Mesenchymal stem cell (in vitro differentiated cells and primary cell): ENCODE measurements at regions not wholly inside any gene's neighbourhood (a gene's known extent, or its start where the extent isn't known, plus 50 kb on each side); places are given as distances from the start of the nearest gene placed in this dataset.
"Not testable (repeated sequence)": the region's sequence is repeated elsewhere in the genome, so short reads cannot be mapped to it uniquely, and the experiment has no call there.

Experiments
- DNase-seq: peaks from one replicate; pipeline ENCODE4 v3.0.0-alpha.2; 2013
- H2AFZ ChIP-seq: one replicate; pipeline ENCODE4 v1.6.1; 2013; ENCODE audit warnings: low read depth, mild to moderate bottlenecking, control low read depth, inconsistent platforms, low read length, moderate library complexity
- H2AK5ac ChIP-seq: 2 replicates; pipeline ENCODE4 v1.6.1; 2013; ENCODE audit warnings: low read length, moderate library complexity, mild to moderate bottlenecking, inconsistent platforms; ENCODE audit not compliant: severe bottlenecking
- H2BK120ac ChIP-seq: one replicate; pipeline ENCODE4 v1.6.1; 2013; ENCODE audit warnings: low read depth, mild to moderate bottlenecking, inconsistent platforms, low read length, moderate library complexity
- H2BK12ac ChIP-seq, 2 experiments: one replicate each; pipeline ENCODE4 v1.6.1; 2013; ENCODE audit warnings: inconsistent platforms in 2 of 2, low read length in 2 of 2, mild to moderate bottlenecking in 2 of 2, moderate library complexity in 2 of 2, control low read depth in 1 of 2
- H2BK15ac ChIP-seq: one replicate; pipeline ENCODE4 v1.6.1; 2013; ENCODE audit warnings: mild to moderate bottlenecking, low read depth, inconsistent platforms; ENCODE audit not compliant: poor library complexity, severe bottlenecking
- H2BK5ac ChIP-seq: 2 replicates; pipeline ENCODE4 v1.6.1; 2013; ENCODE audit warnings: low read depth, mild to moderate bottlenecking, low read length, control low read depth, inconsistent platforms; ENCODE audit not compliant: poor library complexity, severe bottlenecking
- H3K14ac ChIP-seq, 2 experiments: one replicate each; pipeline ENCODE4 v1.6.1; 2013; ENCODE audit warnings: inconsistent platforms in 2 of 2, low read length in 2 of 2, control low read depth in 1 of 2, mild to moderate bottlenecking in 1 of 2, moderate library complexity in 1 of 2
- H3K18ac ChIP-seq, 2 experiments: one replicate each; pipeline ENCODE4 v1.6.1; 2013; ENCODE audit warnings: inconsistent platforms in 2 of 2, low read length in 2 of 2, control low read depth in 1 of 2, low read depth in 1 of 2, mild to moderate bottlenecking in 1 of 2
- H3K23ac ChIP-seq, 2 experiments: one replicate each; pipeline ENCODE4 v1.6.1; 2013; ENCODE audit warnings: inconsistent platforms in 2 of 2, low read length in 2 of 2, mild to moderate bottlenecking in 2 of 2, moderate library complexity in 2 of 2, control low read depth in 1 of 2
- H3K27ac ChIP-seq: 2 replicates; pipeline ENCODE4 v1.5.1; 2013; ENCODE audit warnings: mild to moderate bottlenecking, moderate library complexity, low read length, control low read depth, inconsistent platforms; ENCODE audit not compliant: poor library complexity, severe bottlenecking
- H3K27me3 ChIP-seq, 2 experiments: 2 replicates each; pipeline versions ENCODE4 v1.6.1 to v1.7.0; 2013; ENCODE audit warnings: low read length in 2 of 2, mild to moderate bottlenecking in 2 of 2, moderate library complexity in 2 of 2, control low read depth in 1 of 2, inconsistent platforms in 1 of 2; ENCODE audit not compliant: control insufficient read depth in 1 of 2, insufficient read depth in 1 of 2
- H3K36me3 ChIP-seq, 2 experiments: 2 replicates each; pipeline versions ENCODE4 v1.6.1 to v1.7.0; 2013; ENCODE audit warnings: low read length in 2 of 2, control low read depth in 1 of 2, inconsistent platforms in 1 of 2, low read depth in 1 of 2, mild to moderate bottlenecking in 1 of 2; ENCODE audit not compliant: insufficient read depth in 2 of 2, control insufficient read depth in 1 of 2
- H3K4ac ChIP-seq, 2 experiments: one replicate each; pipeline ENCODE4 v1.6.1; 2013; ENCODE audit warnings: inconsistent platforms in 2 of 2, low read length in 2 of 2, mild to moderate bottlenecking in 2 of 2, moderate library complexity in 2 of 2, control low read depth in 1 of 2, low read depth in 1 of 2
- H3K4me1 ChIP-seq: 2 replicates; pipeline ENCODE4 v1.6.1; 2013; ENCODE audit warnings: low read depth, low read length, control low read depth; ENCODE audit not compliant: control insufficient read depth, insufficient read depth
- H3K4me2 ChIP-seq: 2 replicates; pipeline ENCODE4 v1.6.1; 2013; ENCODE audit warnings: low read length, mild to moderate bottlenecking, inconsistent platforms; ENCODE audit not compliant: poor library complexity, severe bottlenecking
- H3K4me3 ChIP-seq, 2 experiments: 2 replicates each; pipeline versions ENCODE4 v1.5.1 to v1.7.0; 2013; ENCODE audit warnings: low read length in 2 of 2, mild to moderate bottlenecking in 2 of 2, control low read depth in 1 of 2, low read depth in 1 of 2; ENCODE audit not compliant: insufficient read depth in 1 of 2
- H3K79me1 ChIP-seq: replicated peaks from 2 replicates; pipeline ENCODE4 v1.6.1; 2013; ENCODE audit warnings: mild to moderate bottlenecking, control low read depth, low read length, inconsistent platforms; ENCODE audit not compliant: poor library complexity, severe bottlenecking
- H3K9ac ChIP-seq: 2 replicates; pipeline ENCODE4 v1.7.0; 2013; ENCODE audit warnings: mild to moderate bottlenecking, low read length, moderate library complexity
- H3K9me3 ChIP-seq: 2 replicates; pipeline ENCODE4 v1.7.0; 2013; ENCODE audit warnings: mild to moderate bottlenecking, low read length; ENCODE audit not compliant: control insufficient read depth
- H4K8ac ChIP-seq: one replicate; pipeline ENCODE4 v1.6.1; 2013; ENCODE audit warnings: inconsistent platforms, mild to moderate bottlenecking, low read length, moderate library complexity
- H4K91ac ChIP-seq: one replicate; pipeline ENCODE4 v1.6.1; 2013; ENCODE audit warnings: mild to moderate bottlenecking, low read length, inconsistent platforms
- WGBS: methylation state at CpG from one replicate; pipeline ENCODE4 v1.1.7; 2013; ENCODE audit warnings: mixed read lengths; 5-methylcytosine and 5-hydroxymethylcytosine counted together

GRCh38 chr1:70802625-70803024, 245.0 kb downstream of the PTGER3 start:
- H2BK5ac ChIP-seq, H3K27ac ChIP-seq, H3K79me1 ChIP-seq, H3K4ac ChIP-seq, H3K4me2 ChIP-seq, H3K4me3 ChIP-seq, DNase-seq, H3K23ac ChIP-seq, H2BK15ac ChIP-seq, H2AK5ac ChIP-seq, H3K4me1 ChIP-seq, H4K91ac ChIP-seq, H3K9me3 ChIP-seq, H2BK12ac ChIP-seq, H3K36me3 ChIP-seq, H3K27me3 ChIP-seq, H3K18ac ChIP-seq, H3K9ac ChIP-seq, H2BK120ac ChIP-seq, H2AFZ ChIP-seq, H4K8ac ChIP-seq, H3K14ac ChIP-seq: not testable (repeated sequence)
- 67% methylated on average over 1 of the region's 2 CpGs for WGBS

GRCh38 chr1:70805641-70806040, 242.0 kb downstream of the PTGER3 start:
- no peak overlapping the region for H2AFZ ChIP-seq
- H2AK5ac ChIP-seq: no peak overlapping the region
- H2BK120ac ChIP-seq: no peak overlapping the region
- H3K4me2 ChIP-seq: no peak overlapping the region
- H2BK12ac ChIP-seq: no peak overlapping the region
- H3K4me1 ChIP-seq: no peaks in the 10 kb centered on the region
- no peak overlapping the region for H3K18ac ChIP-seq
- H3K4me3 ChIP-seq: no peak overlapping the region
- no peak overlapping the region for H3K14ac ChIP-seq
- H3K36me3 ChIP-seq: no peaks in the 10 kb centered on the region
- H4K91ac ChIP-seq: no peak overlapping the region
- H4K8ac ChIP-seq: no peak overlapping the region
- no peak overlapping the region for H3K9ac ChIP-seq
- H3K9me3 ChIP-seq: no peaks in the 10 kb centered on the region
- H3K79me1 ChIP-seq: no peaks in the 10 kb centered on the region
- H3K27me3 ChIP-seq: no peaks in the 10 kb centered on the region
- no peak overlapping the region for H3K23ac ChIP-seq
- H3K27ac ChIP-seq: no peak overlapping the region
- no peak overlapping the region for H3K4ac ChIP-seq
- no peak overlapping the region for H2BK15ac ChIP-seq
- 69% methylated on average over 6 of the region's 6 CpGs for WGBS
- H2BK5ac ChIP-seq: no peak overlapping the region
- no peak for DNase-seq

GRCh38 chr1:70807088-70807664, 240.4 kb downstream of the PTGER3 start:
- no peak overlapping the region for H2BK120ac ChIP-seq
- H3K79me1 ChIP-seq: no peaks in the 10 kb centered on the region
- no peak overlapping the region for H2BK5ac ChIP-seq
- no peak overlapping the region for H4K91ac ChIP-seq
- no peaks in the 10 kb centered on the region for H3K36me3 ChIP-seq
- H3K4me1 ChIP-seq: no peaks in the 10 kb centered on the region
- no peaks in the 10 kb centered on the region for H3K9me3 ChIP-seq
- no peak overlapping the region for H3K23ac ChIP-seq
- no peak overlapping the region for H2AFZ ChIP-seq
- no peak overlapping the region for H3K14ac ChIP-seq
- H2BK12ac ChIP-seq: no peak overlapping the region
- H3K9ac ChIP-seq: no peak overlapping the region
- no peak for DNase-seq
- H3K4ac ChIP-seq: no peak overlapping the region
- 72% methylated on average over 2 of the region's 3 CpGs for WGBS
- no peak overlapping the region for H3K4me2 ChIP-seq
- H2BK15ac ChIP-seq: no peak overlapping the region
- H3K4me3 ChIP-seq: no peak overlapping the region
- H3K27me3 ChIP-seq: no peaks in the 10 kb centered on the region
- H3K27ac ChIP-seq: no peak overlapping the region
- H2AK5ac ChIP-seq: no peak overlapping the region
- no peak overlapping the region for H4K8ac ChIP-seq
- no peak overlapping the region for H3K18ac ChIP-seq

- no peak overlapping the region for H2BK120ac ChIP-seq
- H3K9me3 ChIP-seq: no peaks in the 10 kb centered on the region
- no peak overlapping the region for H2BK15ac ChIP-seq
- H3K4me3 ChIP-seq: no peak overlapping the region
- H3K4me1 ChIP-seq: no peaks in the 10 kb centered on the region
- no peaks in the 10 kb centered on the region for H3K36me3 ChIP-seq
- H2BK12ac ChIP-seq: no peak overlapping the region
- H3K4ac ChIP-seq: no peak overlapping the region
- no peak overlapping the region for H2BK5ac ChIP-seq
- no peak overlapping the region for H3K14ac ChIP-seq
- H3K4me2 ChIP-seq: no peak overlapping the region
- H3K9ac ChIP-seq: no peak overlapping the region
- H3K27ac ChIP-seq: no peak overlapping the region
- no peak overlapping the region for H2AFZ ChIP-seq
- H3K23ac ChIP-seq: no peak overlapping the region
- H3K79me1 ChIP-seq: no peaks in the 10 kb centered on the region
- 74% methylated on average over 2 of the region's 2 CpGs for WGBS
- H3K18ac ChIP-seq: no peak overlapping the region
- no peak overlapping the region for H2AK5ac ChIP-seq
- H3K27me3 ChIP-seq: no peaks in the 10 kb centered on the region
- DNase-seq: no peak
- no peak overlapping the region for H4K91ac ChIP-seq
- H4K8ac ChIP-seq: no peak overlapping the region
These were observed 238.5 kb downstream of the PTGER3 start for GRCh38 chr1:70809069-70809468.
